ENCODE measurements at regions not wholly inside any gene's neighbourhood (a gene's known extent, or its start where the extent isn't known, plus 50 kb on each side); places are given as distances from the start of the nearest gene placed in this dataset.

DNA sequence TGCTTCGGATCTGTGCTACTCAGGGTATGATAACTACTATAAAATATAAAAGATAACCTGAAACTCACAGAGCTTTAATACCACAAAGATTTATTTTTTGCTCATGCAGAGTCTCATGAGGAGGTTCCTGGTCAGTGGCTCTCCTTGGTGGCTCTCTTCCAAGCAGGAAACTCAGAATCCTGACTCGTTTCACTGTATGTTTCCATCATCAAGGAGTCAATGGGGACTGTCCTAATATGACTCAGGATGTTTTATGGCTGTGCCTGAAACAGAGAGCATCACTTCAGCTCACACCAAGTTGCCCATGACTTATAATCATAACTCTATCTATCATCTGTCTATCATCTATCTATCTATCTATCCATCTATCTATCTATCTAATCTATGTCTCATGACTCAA, 620.8 kb upstream of the NR3C2 start:
- H3K4me3 ChIP-seq (replicated peaks in 1 of 3): no peak overlapping the region
- DNase-seq: no peak
- no peaks in the 10 kb centered on the region for H3K9me3 ChIP-seq
- H3K36me3 ChIP-seq: no peaks in the 10 kb centered on the region
- no peak overlapping the region for H3K27ac ChIP-seq
- 67 to 78% methylated on average over 2 of the region's 2 CpGs for WGBS, 2 donors
- intact Hi-C loops (cut with DNase I): no loop called here
- H3K27me3 ChIP-seq: no peaks in the 10 kb centered on the region
- H3K4me1 ChIP-seq: no peaks in the 10 kb centered on the region
- TF ChIP-seq POLR2A (IDR thresholded peaks at IDR 0.05) (no peak), CTCF (IDR thresholded peaks at IDR 0.05) (no peak)

GRCh38 chr4:149057594-149057993, 615.4 kb upstream of the NR3C2 start:
- DNase-seq: no peak
- no peaks in the 10 kb centered on the region for H3K36me3 ChIP-seq
- 48 to 49% methylated on average over 3 of the region's 3 CpGs for WGBS, 2 donors
- H3K27me3 ChIP-seq: no peaks in the 10 kb centered on the region
- TF ChIP-seq POLR2A (IDR thresholded peaks at IDR 0.05) (no peak), CTCF (IDR thresholded peaks at IDR 0.05) (no peak)
- peaks cover 0 to 2% of the 10 kb centered on the region in 2 donors for H3K4me1 ChIP-seq
- no peaks in the 10 kb centered on the region for H3K9me3 ChIP-seq
- no peak overlapping the region for H3K27ac ChIP-seq
- intact Hi-C loops (cut with DNase I): no loop called here
- no peak overlapping the region for H3K4me3 ChIP-seq (replicated peaks in 1 of 3)

DNA sequence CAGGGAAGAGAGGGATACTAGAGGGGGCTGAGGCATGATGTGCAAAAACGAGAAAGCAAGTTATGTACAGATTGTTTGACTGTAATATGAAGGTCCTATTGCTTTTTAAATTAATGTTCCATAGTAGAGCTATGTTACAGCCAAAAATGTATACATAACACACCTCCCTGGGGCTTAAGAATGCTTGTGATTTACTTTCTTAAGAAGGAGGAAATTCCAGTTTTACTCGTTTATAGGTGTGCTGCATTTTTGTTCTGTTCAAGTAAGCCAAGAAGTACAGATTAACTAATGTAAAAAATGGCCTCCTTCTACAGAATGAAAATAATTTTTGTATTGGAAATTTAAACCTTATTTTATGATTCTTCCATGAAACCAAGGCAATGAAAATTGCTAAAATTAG, 614.4 kb upstream of the NR3C2 start:
- WGBS, 2 donors: 41 to 46% methylated on average over 2 of the region's 2 CpGs
- no peak for DNase-seq
- Histone ChIP-seq H3K4me1 (peaks cover 0 to 2% of the 10 kb centered on the region in 2 donors), H3K27me3 (no peaks in the 10 kb centered on the region), H3K4me3 (replicated peaks in 1 of 3) (no peak overlapping the region), H3K27ac (no peak overlapping the region), H3K9me3 (no peaks in the 10 kb centered on the region), H3K36me3 (no peaks in the 10 kb centered on the region)
- intact Hi-C loops (cut with DNase I): no loop called here
- TF ChIP-seq POLR2A (IDR thresholded peaks at IDR 0.05) (no peak), CTCF (IDR thresholded peaks at IDR 0.05) (no peak)

- intact Hi-C loops (cut with DNase I): no loop called here
- no peak for TF ChIP-seq CTCF (IDR thresholded peaks at IDR 0.05)
- TF ChIP-seq POLR2A (IDR thresholded peaks at IDR 0.05): no peak
- Histone ChIP-seq H3K4me1 (peaks cover 0 to 2% of the 10 kb centered on the region in 2 donors), H3K9me3 (no peaks in the 10 kb centered on the region), H3K27ac (no peak overlapping the region), H3K27me3 (no peaks in the 10 kb centered on the region), H3K4me3 (replicated peaks in 1 of 3) (no peak overlapping the region), H3K36me3 (no peaks in the 10 kb centered on the region)
- DNase-seq: no peak
- 65 to 84% methylated on average over 1 of the region's 1 CpG for WGBS, 2 donors
Measured at GRCh38 chr4:149055624-149056023, 613.4 kb upstream of the NR3C2 start.

- Histone ChIP-seq H3K27ac (no peak overlapping the region), H3K9me3 (no peaks in the 10 kb centered on the region), H3K4me1 (peaks cover 0 to 2% of the 10 kb centered on the region in 2 donors), H3K4me3 (replicated peaks in 1 of 3) (no peak overlapping the region), H3K27me3 (no peaks in the 10 kb centered on the region), H3K36me3 (no peaks in the 10 kb centered on the region)
- WGBS, 2 donors: 94 to 98% methylated on average over 5 of the region's 5 CpGs
- DNase-seq: no peak
- no peak for TF ChIP-seq CTCF (IDR thresholded peaks at IDR 0.05)
- no peak for TF ChIP-seq POLR2A (IDR thresholded peaks at IDR 0.05)
- intact Hi-C loops (cut with DNase I): no loop called here
Measured at GRCh38 chr4:149050840-149051239, 608.6 kb upstream of the NR3C2 start.
